IgD-negative memory B cell (primary cell): ENCODE measurements at regions not wholly inside any gene's neighbourhood (a gene's known extent, or its start where the extent isn't known, plus 50 kb on each side); places are given as distances from the start of the nearest gene placed in this dataset.

Experiments
- H3K27ac Mint-ChIP-seq, 3 donors: one replicate each; pipeline ENCODE4 v1.8.0; 2020 to 2022; ENCODE audit warnings: mild to moderate bottlenecking in 3 of 3, mixed read lengths in 3 of 3, moderate library complexity in 1 of 3
- H3K27me3 Mint-ChIP-seq: one replicate; pipeline ENCODE4 v1.8.0; 2021; ENCODE audit warnings: mixed read lengths
- H3K36me3 Mint-ChIP-seq: one replicate; pipeline ENCODE4 v1.8.0; 2020; ENCODE audit warnings: mild to moderate bottlenecking, mixed read lengths
- H3K4me1 Mint-ChIP-seq, 3 donors: one replicate each; pipeline ENCODE4 v1.8.0; 2020 to 2022; ENCODE audit warnings: mixed read lengths in 3 of 3, mild to moderate bottlenecking in 1 of 3
- H3K4me3 Mint-ChIP-seq, 4 donors: one replicate each; pipeline ENCODE4 v1.8.0; 2020 to 2022; ENCODE audit warnings: mild to moderate bottlenecking in 4 of 4, mixed read lengths in 4 of 4, moderate library complexity in 3 of 4
- H3K9me3 Mint-ChIP-seq, 3 donors: one replicate each; pipeline ENCODE4 v1.8.0; 2020 to 2021; ENCODE audit warnings: mixed read lengths in 3 of 3, mild to moderate bottlenecking in 1 of 3

GRCh38 chr7:116083796-116084195 is 53.2 kb upstream of the TFEC start:
- peaks cover 3% of the 10 kb centered on the region for H3K36me3 Mint-ChIP-seq
- no peaks in the 10 kb centered on the region for H3K27me3 Mint-ChIP-seq
- H3K4me1 Mint-ChIP-seq, result peaks cover 0 to 3% (median 0%) of the 10 kb centered on the region in 3 donors
- no peak overlapping the region for H3K27ac Mint-ChIP-seq
- no peak overlapping the region for H3K4me3 Mint-ChIP-seq
- H3K9me3 Mint-ChIP-seq, result peaks cover 3 to 14% (median 5%) of the 10 kb centered on the region in 3 donors

GRCh38 chr7:116086547-116087045 is 56.0 kb upstream of the TFEC start:
- Mint-ChIP-seq H3K4me3 (no peak overlapping the region), H3K27ac (no peak overlapping the region), H3K36me3 (no peaks in the 10 kb centered on the region), H3K9me3 (no peaks in the 10 kb centered on the region), H3K4me1 (peaks cover 0 to 1% (median 0%) of the 10 kb centered on the region in 3 donors), H3K27me3 (no peaks in the 10 kb centered on the region)

- Mint-ChIP-seq H3K4me3 (no peak overlapping the region), H3K27ac (no peak overlapping the region), H3K36me3 (no peaks in the 10 kb centered on the region), H3K27me3 (no peaks in the 10 kb centered on the region), H3K9me3 (no peaks in the 10 kb centered on the region), H3K4me1 (peaks cover 0 to 1% (median 0%) of the 10 kb centered on the region in 3 donors)
Measured at GRCh38 chr7:116087291-116087690, 56.7 kb upstream of the TFEC start.

GRCh38 chr7:116087984-116088383 is 57.4 kb upstream of the TFEC start:
- H3K4me3 Mint-ChIP-seq, result peak overlapping the region in 1 of 4 donors; percentile 60
- peaks cover 0 to 1% (median 0%) of the 10 kb centered on the region in 3 donors for H3K4me1 Mint-ChIP-seq
- no peaks in the 10 kb centered on the region for H3K27me3 Mint-ChIP-seq
- no peaks in the 10 kb centered on the region for H3K36me3 Mint-ChIP-seq
- no peaks in the 10 kb centered on the region for H3K9me3 Mint-ChIP-seq
- no peak overlapping the region for H3K27ac Mint-ChIP-seq

- Mint-ChIP-seq H3K9me3 (no peaks in the 10 kb centered on the region), H3K36me3 (no peaks in the 10 kb centered on the region), H3K27me3 (no peaks in the 10 kb centered on the region), H3K4me1 (peaks cover 0 to 4% (median 1%) of the 10 kb centered on the region in 3 donors), H3K27ac (no peak overlapping the region), H3K4me3 (no peak overlapping the region)
Measured at GRCh38 chr7:116089293-116089692, 58.7 kb upstream of the TFEC start.

- H3K9me3 Mint-ChIP-seq, result no peaks in the 10 kb centered on the region
- no peak overlapping the region for H3K4me3 Mint-ChIP-seq
- H3K27me3 Mint-ChIP-seq, result no peaks in the 10 kb centered on the region
- no peaks in the 10 kb centered on the region for H3K36me3 Mint-ChIP-seq
- H3K27ac Mint-ChIP-seq, result no peak overlapping the region
- H3K4me1 Mint-ChIP-seq, result peaks cover 0 to 10% (median 1%) of the 10 kb centered on the region in 3 donors
Measured at GRCh38 chr7:116093516-116094301, 63.1 kb upstream of the TFEC start.

- Mint-ChIP-seq H3K4me3 (no peak overlapping the region), H3K4me1 (peaks cover 0 to 10% (median 1%) of the 10 kb centered on the region in 3 donors), H3K36me3 (no peaks in the 10 kb centered on the region), H3K27ac (no peak overlapping the region), H3K27me3 (no peaks in the 10 kb centered on the region), H3K9me3 (no peaks in the 10 kb centered on the region)
Measured at GRCh38 chr7:116095396-116095795, 64.8 kb upstream of the TFEC start.

GRCh38 chr7:116097365-116098009 is 66.9 kb upstream of the TFEC start:
- H3K27ac Mint-ChIP-seq, result no peak overlapping the region
- H3K27me3 Mint-ChIP-seq, result no peaks in the 10 kb centered on the region
- H3K9me3 Mint-ChIP-seq, result no peaks in the 10 kb centered on the region
- peaks cover 0 to 10% (median 1%) of the 10 kb centered on the region in 3 donors for H3K4me1 Mint-ChIP-seq
- peaks cover 1% of the 10 kb centered on the region for H3K36me3 Mint-ChIP-seq
- no peak overlapping the region for H3K4me3 Mint-ChIP-seq

- Mint-ChIP-seq H3K27ac (no peak overlapping the region), H3K4me1 (peaks cover 0 to 10% (median 1%) of the 10 kb centered on the region in 3 donors), H3K27me3 (no peaks in the 10 kb centered on the region), H3K4me3 (no peak overlapping the region), H3K36me3 (peaks cover 3% of the 10 kb centered on the region), H3K9me3 (no peaks in the 10 kb centered on the region)
Measured at GRCh38 chr7:116098175-116098574, 67.6 kb upstream of the TFEC start.

GRCh38 chr7:116100626-116101025 is 70.1 kb upstream of the TFEC start:
- H3K27ac Mint-ChIP-seq, result no peak overlapping the region
- H3K36me3 Mint-ChIP-seq, result peaks cover 3% of the 10 kb centered on the region
- H3K27me3 Mint-ChIP-seq, result no peaks in the 10 kb centered on the region
- H3K4me1 Mint-ChIP-seq, result peaks cover 0 to 6% (median 1%) of the 10 kb centered on the region in 3 donors
- H3K9me3 Mint-ChIP-seq, result no peaks in the 10 kb centered on the region
- H3K4me3 Mint-ChIP-seq, result no peak overlapping the region

- Mint-ChIP-seq H3K9me3 (no peaks in the 10 kb centered on the region), H3K36me3 (peaks cover 3% of the 10 kb centered on the region), H3K27ac (no peak overlapping the region), H3K4me1 (peaks cover 0 to 6% (median 1%) of the 10 kb centered on the region in 3 donors), H3K27me3 (no peaks in the 10 kb centered on the region), H3K4me3 (no peak overlapping the region)
Measured at GRCh38 chr7:116101704-116102103, 71.1 kb upstream of the TFEC start.

GRCh38 chr7:116111475-116111874 is 80.9 kb upstream of the TFEC start:
- no peak overlapping the region for H3K27ac Mint-ChIP-seq
- peaks cover 0 to 3% (median 3%) of the 10 kb centered on the region in 3 donors for H3K4me1 Mint-ChIP-seq
- H3K36me3 Mint-ChIP-seq, result peaks cover 5% of the 10 kb centered on the region
- peaks cover 0 to 4% (median 2%) of the 10 kb centered on the region in 3 donors for H3K9me3 Mint-ChIP-seq
- H3K4me3 Mint-ChIP-seq, result no peak overlapping the region
- H3K27me3 Mint-ChIP-seq, result no peaks in the 10 kb centered on the region

- no peaks in the 10 kb centered on the region for H3K27me3 Mint-ChIP-seq
- H3K36me3 Mint-ChIP-seq, result peaks cover 4% of the 10 kb centered on the region
- H3K9me3 Mint-ChIP-seq, result peaks cover 0 to 4% (median 2%) of the 10 kb centered on the region in 3 donors
- no peak overlapping the region for H3K4me3 Mint-ChIP-seq
- H3K27ac Mint-ChIP-seq, result no peak overlapping the region
- peaks cover 0 to 8% (median 3%) of the 10 kb centered on the region in 3 donors for H3K4me1 Mint-ChIP-seq
Measured at GRCh38 chr7:116113310-116113709, 82.7 kb upstream of the TFEC start.

GRCh38 chr7:116120839-116121238 is 89.5 kb upstream of the TES start:
- Mint-ChIP-seq H3K4me3 (no peak overlapping the region), H3K4me1 (peaks cover 1 to 10% (median 3%) of the 10 kb centered on the region in 3 donors), H3K9me3 (peaks cover 0 to 2% (median 0%) of the 10 kb centered on the region in 3 donors), H3K27me3 (no peaks in the 10 kb centered on the region), H3K36me3 (no peaks in the 10 kb centered on the region), H3K27ac (no peak overlapping the region)

GRCh38 chr7:116122972-116123595 is 87.3 kb upstream of the TES start:
- Mint-ChIP-seq H3K27ac (no peak overlapping the region), H3K27me3 (no peaks in the 10 kb centered on the region), H3K4me3 (no peak overlapping the region), H3K36me3 (peaks cover 3% of the 10 kb centered on the region), H3K9me3 (peaks cover 0 to 8% (median 7%) of the 10 kb centered on the region in 3 donors), H3K4me1 (peaks cover 1 to 5% (median 3%) of the 10 kb centered on the region in 3 donors)
